ENCODE measurements at regions not wholly inside any gene's neighbourhood (a gene's known extent, or its start where the extent isn't known, plus 50 kb on each side); places are given as distances from the start of the nearest gene placed in this dataset.

DNA sequence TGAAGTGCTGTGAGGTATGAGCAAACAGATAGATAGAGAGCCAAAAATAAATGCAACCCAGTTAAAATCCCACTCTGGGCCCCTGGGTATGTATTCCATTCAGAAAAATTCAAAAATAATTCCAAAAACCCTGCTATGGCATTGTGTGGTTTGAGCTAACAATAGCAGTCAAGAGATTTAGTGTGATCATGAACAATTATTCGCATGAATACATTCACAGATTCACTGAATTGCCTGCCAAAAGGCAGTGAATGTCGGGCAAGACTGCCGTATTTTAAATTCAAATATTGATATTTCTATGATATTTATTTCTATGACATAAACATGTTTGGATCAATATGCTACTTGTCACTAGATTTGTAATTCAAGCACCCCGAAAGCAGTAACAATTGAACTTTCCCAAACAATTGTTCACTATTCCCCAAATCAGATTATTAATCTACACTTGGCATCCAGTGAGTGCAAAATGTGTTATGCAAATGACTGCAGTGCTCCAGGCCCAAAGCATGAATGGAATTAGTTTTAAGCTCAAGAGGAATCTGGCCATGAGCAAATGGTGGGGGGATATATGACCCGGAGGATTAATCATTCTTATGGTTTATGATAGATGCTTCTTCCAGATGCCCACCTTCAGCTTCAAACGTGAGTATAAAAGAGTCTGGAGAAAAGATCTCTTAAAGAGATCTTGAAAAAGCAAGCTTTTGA lies 417.0 kb upstream of the MEIS2 start:
- Histone ChIP-seq H3K27ac (ENCODE audit: low read length) (no peak overlapping the region), H3K9me3 (ENCODE audit: insufficient read depth, low read length, severe bottlenecking) (no peaks in the 10 kb centered on the region), H3K4me3 (ENCODE audit: low read depth in 1 of 2, low read length in 2 of 2) (no peak overlapping the region), H3K27me3 (ENCODE audit: insufficient read depth, low read length, poor library complexity) (no peaks in the 10 kb centered on the region), H3K9ac (ENCODE audit: low read depth, low read length) (no peak overlapping the region), H3K4me2 (ENCODE audit: insufficient read depth, low read length) (no peak overlapping the region), H4K20me1 (ENCODE audit: insufficient read depth, low read length) (no peaks in the 10 kb centered on the region), H3K79me2 (ENCODE audit: insufficient read depth, low read length) (no peaks in the 10 kb centered on the region), H2AFZ (ENCODE audit: low read depth, low read length) (no peak overlapping the region), H3K4me1 (ENCODE audit: insufficient read depth, low read length) (no peaks in the 10 kb centered on the region), H3K36me3 (ENCODE audit: insufficient read depth, low read length) (no peaks in the 10 kb centered on the region)
- DNase-seq (no peak), ATAC-seq (ENCODE audit: insufficient read depth, low read depth) (no peak)
- TF ChIP-seq EZH2 (IDR thresholded peaks at IDR 0.05; ENCODE audit: borderline replicate concordance, low read depth, low read length, severe bottlenecking) = no peak
- TF ChIP-seq, protein P1, sequence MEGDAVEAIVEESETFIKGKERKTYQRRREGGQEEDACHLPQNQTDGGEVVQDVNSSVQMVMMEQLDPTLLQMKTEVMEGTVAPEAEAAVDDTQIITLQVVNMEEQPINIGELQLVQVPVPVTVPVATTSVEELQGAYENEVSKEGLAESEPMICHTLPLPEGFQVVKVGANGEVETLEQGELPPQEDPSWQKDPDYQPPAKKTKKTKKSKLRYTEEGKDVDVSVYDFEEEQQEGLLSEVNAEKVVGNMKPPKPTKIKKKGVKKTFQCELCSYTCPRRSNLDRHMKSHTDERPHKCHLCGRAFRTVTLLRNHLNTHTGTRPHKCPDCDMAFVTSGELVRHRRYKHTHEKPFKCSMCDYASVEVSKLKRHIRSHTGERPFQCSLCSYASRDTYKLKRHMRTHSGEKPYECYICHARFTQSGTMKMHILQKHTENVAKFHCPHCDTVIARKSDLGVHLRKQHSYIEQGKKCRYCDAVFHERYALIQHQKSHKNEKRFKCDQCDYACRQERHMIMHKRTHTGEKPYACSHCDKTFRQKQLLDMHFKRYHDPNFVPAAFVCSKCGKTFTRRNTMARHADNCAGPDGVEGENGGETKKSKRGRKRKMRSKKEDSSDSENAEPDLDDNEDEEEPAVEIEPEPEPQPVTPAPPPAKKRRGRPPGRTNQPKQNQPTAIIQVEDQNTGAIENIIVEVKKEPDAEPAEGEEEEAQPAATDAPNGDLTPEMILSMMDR (IDR thresholded peaks at IDR 0.05; ENCODE audit: borderline replicate concordance, extremely low read depth, low read length, poor library complexity, severe bottlenecking) = no peak

DNA sequence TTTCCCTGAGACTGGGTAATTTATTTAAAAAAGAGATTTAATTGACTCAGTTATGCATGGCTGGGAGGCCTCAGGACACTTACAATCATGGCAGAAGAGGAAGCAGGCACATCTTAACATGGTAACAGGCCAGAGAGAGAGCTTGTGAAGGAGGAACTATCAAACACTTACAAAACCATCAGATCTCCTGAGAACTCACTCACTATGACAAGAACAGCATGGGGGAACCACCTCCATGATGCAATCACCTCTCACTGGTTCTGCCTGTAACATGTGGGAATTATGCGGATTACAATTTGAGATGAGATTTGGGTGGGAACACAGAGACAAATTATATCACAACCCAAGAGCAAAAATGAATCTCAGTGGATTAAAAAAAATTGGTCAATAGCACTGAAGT lies 416.0 kb upstream of the TMCO5A start:
- Histone ChIP-seq H3K36me3 (ENCODE audit: insufficient read depth, low read length) (no peaks in the 10 kb centered on the region), H3K79me2 (ENCODE audit: insufficient read depth, low read length) (no peaks in the 10 kb centered on the region), H3K4me2 (ENCODE audit: insufficient read depth, low read length) (no peak overlapping the region), H4K20me1 (ENCODE audit: insufficient read depth, low read length) (no peaks in the 10 kb centered on the region), H3K9me3 (ENCODE audit: insufficient read depth, low read length, severe bottlenecking) (no peaks in the 10 kb centered on the region), H3K27ac (ENCODE audit: low read length) (no peak overlapping the region), H3K4me1 (ENCODE audit: insufficient read depth, low read length) (no peaks in the 10 kb centered on the region), H3K9ac (ENCODE audit: low read depth, low read length) (no peak overlapping the region), H3K27me3 (ENCODE audit: insufficient read depth, low read length, poor library complexity) (no peaks in the 10 kb centered on the region), H2AFZ (ENCODE audit: low read depth, low read length) (no peak overlapping the region), H3K4me3 (ENCODE audit: low read depth in 1 of 2, low read length in 2 of 2) (no peak overlapping the region)
- no peak for TF ChIP-seq EZH2 (IDR thresholded peaks at IDR 0.05; ENCODE audit: borderline replicate concordance, low read depth, low read length, severe bottlenecking)
- TF ChIP-seq, protein P1 (IDR thresholded peaks at IDR 0.05; ENCODE audit: borderline replicate concordance, extremely low read depth, low read length, poor library complexity, severe bottlenecking) = no peak
- no peak for DNase-seq
- ATAC-seq (ENCODE audit: insufficient read depth, low read depth) = no peak

DNA sequence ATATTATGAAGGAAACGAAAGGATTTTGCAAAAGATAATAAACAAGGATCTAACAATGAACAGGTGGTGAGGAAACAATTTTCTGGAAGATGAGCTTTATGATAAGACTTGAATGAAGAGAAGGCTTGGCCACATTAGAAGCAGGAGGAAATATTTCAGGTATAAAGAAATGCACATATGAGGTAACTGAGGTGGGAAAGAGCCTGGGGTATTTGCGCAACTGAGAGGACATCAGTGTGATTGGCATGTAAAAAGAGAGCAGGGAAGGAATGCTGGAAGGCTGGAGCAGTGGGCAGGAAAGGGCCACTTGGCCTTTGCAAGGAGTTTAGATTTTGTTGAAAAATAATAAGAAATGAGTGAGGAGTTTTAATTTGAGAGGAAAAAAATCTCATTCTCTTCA lies 414.4 kb upstream of the TMCO5A start:
- DNase-seq (no peak), ATAC-seq (ENCODE audit: insufficient read depth, low read depth) (no peak)
- Histone ChIP-seq H2AFZ (ENCODE audit: low read depth, low read length) (no peak overlapping the region), H3K79me2 (ENCODE audit: insufficient read depth, low read length) (no peaks in the 10 kb centered on the region), H4K20me1 (ENCODE audit: insufficient read depth, low read length) (no peaks in the 10 kb centered on the region), H3K9ac (ENCODE audit: low read depth, low read length) (no peak overlapping the region), H3K4me3 (ENCODE audit: low read depth in 1 of 2, low read length in 2 of 2) (no peak overlapping the region), H3K27me3 (ENCODE audit: insufficient read depth, low read length, poor library complexity) (no peaks in the 10 kb centered on the region), H3K4me1 (ENCODE audit: insufficient read depth, low read length) (no peaks in the 10 kb centered on the region), H3K27ac (ENCODE audit: low read length) (no peak overlapping the region), H3K4me2 (ENCODE audit: insufficient read depth, low read length) (no peak overlapping the region), H3K36me3 (ENCODE audit: insufficient read depth, low read length) (no peaks in the 10 kb centered on the region), H3K9me3 (ENCODE audit: insufficient read depth, low read length, severe bottlenecking) (no peaks in the 10 kb centered on the region)
- TF ChIP-seq, protein P1 (IDR thresholded peaks at IDR 0.05; ENCODE audit: borderline replicate concordance, extremely low read depth, low read length, poor library complexity, severe bottlenecking) = no peak
- no peak for TF ChIP-seq EZH2 (IDR thresholded peaks at IDR 0.05; ENCODE audit: borderline replicate concordance, low read depth, low read length, severe bottlenecking)
